NCI-H2081 treated with DMSO at 0.1 percent for 48 hours (cell line): ENCODE measurements at regions not wholly inside any gene's neighbourhood (a gene's known extent, or its start where the extent isn't known, plus 50 kb on each side); places are given as distances from the start of the nearest gene placed in this dataset.
"Not testable (repeated sequence)": the region's sequence is repeated elsewhere in the genome, so short reads cannot be mapped to it uniquely, and the experiment has no call there.

ENCODE experiments used
- DNase-seq: peaks from one replicate; lab custom pipeline; 2025; lab: John Stamatoyannopoulos, UW

DNA sequence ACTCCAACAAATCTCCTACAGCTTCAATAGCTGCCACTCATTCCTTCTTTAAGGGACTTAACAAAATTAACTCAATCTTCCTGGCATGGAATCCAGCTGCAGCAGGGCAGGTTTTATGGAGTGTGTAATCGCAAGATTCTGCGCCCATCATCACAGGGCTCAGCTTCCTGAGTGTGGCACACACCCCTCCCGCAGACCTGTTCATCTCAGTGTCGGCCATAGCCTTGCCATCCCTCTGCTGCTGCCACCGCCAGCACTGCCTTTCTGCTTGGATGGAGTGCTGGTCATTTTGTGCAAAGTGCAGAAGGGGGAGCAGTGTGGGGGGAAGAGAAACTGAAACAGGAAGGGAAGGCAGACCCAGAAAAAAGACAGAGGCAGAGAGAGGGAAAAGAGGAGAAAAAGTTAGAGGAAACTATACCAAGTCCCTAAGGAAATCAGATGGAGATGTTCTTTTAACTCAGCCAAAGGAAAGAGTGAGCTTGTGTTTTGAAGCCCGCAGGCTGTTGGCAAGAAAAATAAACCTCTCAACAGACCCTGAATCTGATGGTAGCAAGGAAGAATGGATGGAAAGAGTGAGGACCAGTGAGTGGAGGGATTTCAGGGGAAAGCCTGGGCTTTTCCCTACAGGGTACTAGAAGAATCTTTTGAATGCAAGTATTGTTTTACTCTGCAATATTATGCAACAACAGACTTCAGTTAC is 324.2 kb downstream of the SEC16B start:
- no peak for DNase-seq

DNA sequence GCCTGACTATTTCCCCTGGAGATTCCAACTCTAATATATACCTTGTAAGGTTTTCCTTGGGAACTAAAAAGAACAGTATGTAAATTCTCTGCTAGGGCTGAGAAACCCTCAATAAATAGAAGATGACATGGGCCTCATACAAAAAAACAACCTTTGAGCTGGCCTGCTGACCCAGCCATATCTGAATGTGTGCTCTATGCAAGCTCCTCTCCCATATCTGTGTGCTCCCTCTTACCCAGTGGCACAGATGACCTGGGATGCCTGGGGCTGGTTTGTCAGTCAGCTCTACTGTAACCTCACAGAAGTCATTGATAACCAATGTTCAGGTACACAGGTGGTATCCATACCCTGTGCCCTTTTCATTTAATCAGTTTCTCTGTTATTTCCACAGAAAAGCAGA is 329.2 kb downstream of the SEC16B start:
- DNase-seq: no peak

DNA sequence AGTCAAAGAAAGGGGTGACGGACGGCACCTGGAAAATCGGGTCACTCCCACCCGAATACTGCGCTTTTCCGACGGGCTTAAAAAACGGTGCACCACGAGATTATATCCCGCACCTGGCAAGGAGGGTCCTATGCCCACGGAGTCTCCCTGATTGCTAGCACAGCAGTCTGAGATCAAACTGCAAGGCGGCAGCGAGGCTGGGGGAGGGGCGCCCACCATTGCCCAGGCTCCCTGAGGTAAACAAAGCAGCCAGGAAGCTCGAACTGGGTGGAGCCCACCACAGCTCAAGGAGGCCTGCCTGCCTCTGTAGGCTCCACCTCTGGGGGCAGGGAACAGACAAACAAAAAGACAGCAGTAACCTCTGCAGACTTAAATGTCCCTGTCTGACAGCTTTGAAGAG is 335.7 kb downstream of the SEC16B start:
- DNase-seq: not testable (repeated sequence)

DNA sequence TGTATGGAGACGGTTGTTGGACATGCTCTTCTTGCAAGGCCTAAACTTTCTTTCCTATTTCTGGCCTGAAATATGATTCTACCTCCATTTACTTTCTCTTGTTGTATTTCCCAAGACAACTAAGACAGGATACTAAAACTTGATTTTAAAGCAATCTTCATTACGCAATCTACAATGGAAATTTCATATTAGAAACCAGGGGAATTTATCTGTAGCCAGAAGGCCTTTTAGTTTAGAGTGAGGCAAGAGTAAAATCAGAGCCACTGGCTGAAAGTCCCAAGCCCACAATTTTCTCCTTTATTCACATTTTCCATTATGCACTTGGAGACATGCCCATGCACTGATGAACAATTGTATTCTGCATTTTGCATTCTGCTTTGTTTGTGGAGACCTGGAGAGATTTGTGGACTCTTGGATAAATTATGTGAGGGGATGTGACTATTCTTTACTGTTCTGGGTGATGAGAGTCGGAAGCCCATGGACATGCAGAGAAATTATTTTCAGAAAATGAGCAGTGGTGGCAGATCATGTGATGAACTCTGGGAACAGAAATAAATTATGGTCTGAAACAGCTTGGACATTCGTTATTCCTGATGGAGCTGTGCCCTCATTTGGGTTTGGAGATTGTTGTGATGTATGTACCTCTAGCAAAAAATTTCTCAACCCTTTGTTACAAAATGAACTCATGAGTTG is 336.8 kb downstream of the SEC16B start:
- DNase-seq: no peak

DNA sequence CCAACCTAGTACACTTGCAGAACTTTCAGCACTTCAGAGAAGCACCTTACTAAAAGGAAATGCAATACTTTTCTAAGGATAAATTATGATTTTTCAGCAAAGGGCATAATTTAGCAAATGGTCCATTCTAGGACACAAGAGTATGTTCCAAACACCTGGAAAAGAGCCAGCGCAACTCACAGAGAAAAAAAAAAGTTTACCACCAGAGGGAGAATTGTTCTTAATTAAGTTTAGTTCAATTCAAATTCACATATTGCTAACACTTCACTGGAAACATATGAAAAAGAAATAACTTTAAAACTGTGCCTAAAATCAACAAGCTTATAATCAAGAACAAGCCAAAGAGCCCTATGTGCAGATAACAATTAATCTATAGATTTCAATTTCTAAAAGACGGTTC is 338.1 kb downstream of the SEC16B start:
- no peak for DNase-seq

DNA sequence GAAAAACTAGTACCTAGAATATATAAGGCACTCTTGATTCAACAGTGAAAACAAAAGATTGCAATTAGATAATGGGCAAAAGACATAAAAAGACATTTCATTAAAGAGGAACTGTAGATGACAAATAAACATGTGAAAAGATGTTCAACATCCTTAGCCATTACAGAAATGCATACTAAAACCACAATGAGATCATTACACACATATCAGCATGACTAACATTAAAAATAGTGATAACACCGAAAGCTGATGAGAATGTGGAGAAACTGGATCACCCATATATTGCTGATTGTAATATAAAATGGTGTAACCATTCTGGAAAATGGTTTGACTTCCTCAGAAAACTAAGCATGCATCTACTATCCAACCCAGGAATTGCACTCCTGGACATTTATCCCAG is 340.3 kb downstream of the SEC16B start:
- no peak for DNase-seq

DNA sequence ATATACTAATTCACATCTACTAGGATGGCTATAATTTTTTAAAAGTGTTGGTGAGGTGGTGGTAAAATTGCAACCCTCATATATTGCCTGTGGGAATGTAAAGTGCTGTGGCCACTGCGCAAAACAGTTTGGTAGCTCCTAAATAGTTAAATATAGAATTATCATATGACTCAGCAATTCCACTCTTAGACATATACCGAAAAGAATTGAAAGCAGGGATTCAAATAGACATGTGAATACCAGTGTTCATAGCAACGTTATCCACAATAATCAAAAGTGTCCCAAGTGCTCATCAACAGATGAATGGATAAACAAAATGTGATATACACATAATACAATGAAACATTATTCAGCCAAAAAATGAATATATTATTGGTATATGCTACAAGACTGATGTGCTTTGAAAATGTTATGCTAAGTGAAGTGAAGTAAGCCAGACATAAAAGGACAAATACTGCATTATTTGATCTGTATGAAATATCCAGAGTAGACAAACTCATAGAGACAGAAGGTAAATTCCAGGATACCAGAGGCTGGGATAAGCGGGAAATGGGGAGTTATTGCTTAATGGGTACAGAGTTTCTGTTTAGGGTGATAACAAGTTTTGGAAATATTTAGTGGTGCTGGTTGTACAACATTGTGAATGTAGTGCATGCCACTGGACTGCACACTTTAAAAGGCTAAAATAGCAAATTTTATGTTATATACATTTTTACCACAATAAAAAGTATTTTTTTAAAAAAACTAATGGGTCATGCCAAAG is 342.5 kb downstream of the SEC16B start:
- no peak for DNase-seq

DNA sequence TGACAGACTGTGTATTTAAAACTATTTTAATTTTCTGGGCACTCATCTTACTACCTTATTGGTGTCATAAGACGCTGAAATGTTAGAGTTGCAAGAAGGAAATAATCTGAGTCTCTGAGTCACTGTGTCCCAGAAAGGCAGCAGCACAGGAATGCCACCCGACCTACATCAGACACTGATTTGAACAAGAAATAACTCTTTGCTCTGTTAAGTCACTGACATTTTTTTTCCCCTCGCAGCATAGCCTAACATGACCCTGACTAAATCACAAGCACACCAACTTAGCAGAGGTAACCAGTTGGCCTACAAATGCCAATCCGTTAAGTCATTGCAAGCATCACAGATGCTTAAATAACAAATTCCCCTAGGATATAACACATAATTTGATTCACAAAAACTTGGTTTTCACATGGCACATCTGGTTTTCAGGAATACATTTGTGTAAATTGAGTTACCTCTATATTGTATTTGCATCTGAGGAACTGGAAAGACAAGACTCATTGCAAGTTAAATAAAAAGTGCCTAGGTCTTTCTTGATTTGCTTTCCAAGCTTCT is 349.1 kb downstream of the SEC16B start:
- DNase-seq: no peak

DNA sequence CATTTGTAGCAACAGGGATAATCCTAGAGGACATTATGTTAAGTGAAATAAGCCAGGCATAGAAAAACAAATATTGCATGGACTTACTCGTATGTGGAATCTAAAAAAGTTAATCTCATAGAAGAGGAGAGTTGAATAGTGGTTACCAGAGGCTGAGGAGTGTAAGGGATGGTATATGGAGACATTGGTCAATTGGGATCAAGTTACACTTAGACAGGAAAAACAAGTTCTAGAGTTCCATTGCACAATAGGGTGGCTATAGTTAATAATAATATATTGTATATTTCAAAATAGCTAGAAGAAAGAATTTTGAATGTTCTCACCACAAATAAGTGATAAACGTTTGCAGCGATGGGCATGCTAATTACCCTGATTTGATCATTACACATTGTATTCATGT is 354.6 kb downstream of the SEC16B start:
- DNase-seq: no peak

DNA sequence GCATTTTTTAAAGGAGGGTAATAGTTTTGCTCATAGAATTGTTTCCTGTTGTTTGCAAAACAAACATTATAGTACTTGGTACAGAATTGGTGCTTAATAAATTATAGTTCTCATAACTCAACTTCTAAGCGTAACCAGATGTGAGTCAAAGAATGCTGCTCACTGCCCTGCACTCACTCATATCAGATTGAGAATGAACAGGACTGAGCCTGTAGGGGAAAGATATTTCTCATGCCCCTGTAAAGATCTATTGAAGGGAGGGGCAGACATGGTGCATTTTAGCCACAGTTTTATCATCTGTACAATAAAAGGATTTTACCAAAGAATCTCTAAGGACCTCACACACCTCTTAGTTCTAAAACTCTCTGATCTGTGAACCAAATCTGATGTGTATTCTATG is 358.5 kb downstream of the SEC16B start:
- no peak for DNase-seq

DNA sequence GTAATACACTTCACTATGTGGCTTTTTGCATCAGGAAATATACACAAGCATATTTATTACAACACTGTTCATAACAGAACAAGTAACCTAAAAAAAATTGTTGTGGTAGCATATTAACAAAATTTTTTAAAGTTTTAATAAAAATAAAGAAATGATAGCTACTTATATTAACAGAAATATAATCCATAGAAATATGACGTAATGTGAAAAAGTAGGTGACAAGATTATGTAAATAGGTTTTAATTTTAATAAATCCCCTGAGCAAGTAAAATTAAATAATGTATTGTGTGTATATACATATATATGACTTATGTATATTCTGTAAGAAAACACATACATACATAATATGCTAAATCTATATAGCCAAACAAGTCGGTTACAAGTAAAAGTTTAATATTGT is 359.9 kb downstream of the SEC16B start:
- DNase-seq: no peak

DNA sequence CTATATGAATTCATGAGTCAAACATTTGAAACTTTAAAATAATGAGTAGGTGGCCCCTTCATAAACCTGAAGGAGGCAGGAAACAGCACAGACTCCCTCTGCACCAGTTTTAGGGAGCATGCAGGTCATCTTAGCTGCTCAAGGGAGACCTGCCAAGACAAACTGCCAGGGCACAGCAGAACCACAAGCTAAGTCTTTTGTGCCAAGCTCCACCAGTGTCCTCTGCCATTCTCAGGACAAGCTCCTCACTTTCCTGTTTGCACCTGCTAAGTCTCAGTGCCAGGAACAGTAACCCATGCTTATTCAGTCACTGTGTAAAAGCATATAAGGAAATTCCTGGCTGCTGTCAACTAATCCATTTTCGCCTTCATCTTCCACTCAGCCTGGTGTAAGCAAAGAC is 368.9 kb downstream of the SEC16B start:
- no peak for DNase-seq

DNA sequence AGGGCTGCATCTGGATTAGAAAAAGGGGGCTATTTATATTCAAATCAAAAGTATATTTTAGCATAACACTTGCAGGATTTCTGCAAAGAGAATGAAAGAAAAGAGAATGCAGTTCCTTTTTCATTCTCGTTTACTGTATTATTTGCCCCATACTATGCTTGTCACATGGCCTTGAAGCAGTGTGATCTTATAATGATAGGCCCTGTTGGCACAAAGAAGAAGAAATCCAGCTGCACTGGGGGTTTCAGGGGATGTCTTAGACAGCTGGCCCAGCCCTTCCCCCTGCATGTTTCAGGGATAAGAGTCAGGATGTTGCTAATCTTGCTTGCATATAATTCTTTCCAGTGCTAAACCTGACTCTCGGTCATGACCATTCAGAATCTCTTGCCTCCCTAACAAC is 369.5 kb downstream of the SEC16B start:
- no peak for DNase-seq

DNA sequence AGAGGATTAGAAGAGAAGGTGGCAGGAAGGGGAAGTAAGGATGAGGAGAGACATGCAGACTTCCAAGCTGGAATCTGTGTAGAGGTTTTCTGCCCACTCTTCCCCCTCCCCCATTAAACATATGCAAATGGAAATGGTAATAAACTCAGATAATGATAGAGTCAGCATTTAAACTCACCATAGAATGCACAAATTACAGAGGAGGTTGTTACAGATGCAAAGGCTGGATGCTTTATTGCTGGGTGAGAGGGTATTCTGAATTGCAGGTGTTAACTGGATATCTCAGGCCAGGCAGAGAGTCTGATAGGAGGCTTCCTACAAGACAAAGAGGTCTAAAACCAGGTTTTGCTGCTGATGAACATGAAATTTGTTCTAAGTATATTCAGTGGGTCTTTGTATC is 372.5 kb downstream of the SEC16B start:
- no peak for DNase-seq

DNA sequence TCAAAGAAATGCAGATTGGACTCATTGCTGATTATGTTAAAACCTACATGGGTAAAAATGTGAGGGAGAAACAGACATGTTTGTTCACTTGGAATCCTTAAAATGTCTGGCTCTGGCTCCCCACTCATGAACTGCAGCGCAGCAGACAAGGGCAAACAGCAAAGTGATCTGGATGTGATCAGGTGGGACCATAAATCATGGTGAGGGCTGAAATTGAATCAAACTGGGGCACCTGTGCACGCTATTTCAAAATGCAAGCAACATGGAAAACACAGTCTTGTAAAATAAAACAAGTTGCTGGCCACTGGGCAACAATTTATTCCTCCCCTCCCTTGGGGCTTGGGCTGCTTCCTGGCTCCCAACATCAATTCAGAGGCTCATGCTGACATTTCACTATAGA is 373.4 kb downstream of the SEC16B start:
- no peak for DNase-seq

DNA sequence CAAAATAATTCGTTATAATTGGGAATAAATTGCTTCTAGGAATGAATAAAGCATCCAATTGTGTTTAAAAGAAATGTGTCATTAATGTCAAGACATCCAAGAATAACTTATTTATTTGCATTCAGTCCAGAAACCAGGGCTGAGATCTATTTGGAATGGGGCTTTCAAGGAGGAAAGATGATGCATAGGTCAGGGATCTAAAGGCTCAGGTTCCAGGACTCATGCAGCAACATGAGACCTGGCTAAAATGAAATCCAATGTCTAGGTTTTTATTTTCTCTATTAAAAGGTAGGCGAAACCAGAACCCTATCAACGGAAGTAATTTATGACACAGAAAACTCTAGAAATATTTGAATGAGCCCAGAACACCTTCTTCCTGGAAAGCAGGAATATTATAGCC is 376.8 kb downstream of the SEC16B start:
- no peak for DNase-seq

DNA sequence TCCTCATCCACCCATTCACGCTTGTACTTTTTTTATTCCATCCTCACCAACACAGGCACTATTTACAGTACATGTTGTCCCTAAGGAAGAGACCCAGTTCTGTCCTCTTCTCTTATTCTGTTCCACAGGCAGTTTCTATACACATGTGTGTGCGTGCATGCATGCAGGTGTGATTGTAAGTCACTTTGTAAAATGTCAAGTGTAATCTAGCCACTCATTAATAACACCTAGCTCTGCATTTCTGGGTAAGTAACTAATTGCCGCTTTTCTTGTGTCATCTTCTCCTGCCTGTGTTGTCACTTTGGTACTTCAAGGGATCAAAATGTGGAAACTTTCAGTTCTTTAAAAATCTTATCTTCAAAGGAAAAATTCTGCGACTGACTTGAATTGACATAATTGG is 377.2 kb downstream of the SEC16B start:
- no peak for DNase-seq

DNA sequence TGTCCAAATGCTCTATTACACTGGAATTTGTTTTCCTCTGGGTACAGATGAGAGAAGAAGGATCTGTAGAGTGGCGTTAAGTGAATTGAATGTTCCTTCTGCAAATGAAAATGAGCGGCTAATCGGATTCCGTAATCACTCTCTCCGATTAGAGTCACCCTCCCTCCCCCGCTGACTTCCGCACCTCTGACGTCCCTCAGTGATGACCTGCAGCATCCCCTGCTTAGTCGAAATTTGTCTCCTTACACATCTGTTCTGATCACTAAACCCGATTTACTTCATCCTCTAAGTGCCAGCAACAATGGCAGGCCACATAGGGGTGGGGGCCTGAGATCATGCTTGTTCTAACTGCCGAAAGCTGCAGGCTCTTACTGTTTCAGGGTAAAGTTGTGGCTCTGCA is 378.7 kb downstream of the SEC16B start:
- no peak for DNase-seq

DNA sequence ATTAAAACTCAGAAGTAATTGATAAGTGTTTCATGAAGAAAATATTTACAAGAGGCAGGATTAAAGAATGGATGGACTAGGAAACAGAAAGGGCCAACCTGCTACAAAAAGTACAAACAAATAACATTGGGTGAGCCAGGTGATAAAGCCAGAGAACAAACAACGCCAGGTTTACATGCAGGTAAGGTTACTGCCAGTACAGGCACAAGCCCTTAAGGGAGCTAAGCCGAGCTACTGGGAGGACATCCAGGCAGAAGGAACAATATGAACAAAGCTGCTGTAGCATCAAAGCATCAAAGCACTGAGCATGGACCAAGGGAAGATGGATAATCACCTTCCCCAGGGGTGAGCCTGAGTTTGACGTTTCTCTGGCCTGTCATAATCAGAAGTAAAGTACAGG is 380.7 kb downstream of the SEC16B start:
- no peak for DNase-seq

DNA sequence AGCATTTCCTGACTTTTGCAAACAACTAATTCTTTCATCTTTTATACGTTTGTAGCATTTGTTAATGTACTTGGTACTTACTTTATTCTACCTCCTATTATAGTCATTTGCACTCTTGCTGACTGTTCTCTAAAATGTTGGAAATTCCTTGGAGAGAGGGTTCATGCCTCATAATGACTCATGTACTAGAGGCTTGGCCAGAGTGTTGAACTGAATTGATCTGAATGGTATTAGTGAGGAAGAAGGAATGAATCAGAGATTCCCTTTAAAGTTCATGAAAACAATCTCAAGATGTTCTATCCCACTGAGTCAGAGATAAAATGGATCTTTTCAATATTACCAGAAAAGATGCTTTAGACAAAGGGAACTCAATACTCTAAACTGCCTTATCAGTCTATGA is 383.4 kb downstream of the SEC16B start:
- DNase-seq: no peak

DNA sequence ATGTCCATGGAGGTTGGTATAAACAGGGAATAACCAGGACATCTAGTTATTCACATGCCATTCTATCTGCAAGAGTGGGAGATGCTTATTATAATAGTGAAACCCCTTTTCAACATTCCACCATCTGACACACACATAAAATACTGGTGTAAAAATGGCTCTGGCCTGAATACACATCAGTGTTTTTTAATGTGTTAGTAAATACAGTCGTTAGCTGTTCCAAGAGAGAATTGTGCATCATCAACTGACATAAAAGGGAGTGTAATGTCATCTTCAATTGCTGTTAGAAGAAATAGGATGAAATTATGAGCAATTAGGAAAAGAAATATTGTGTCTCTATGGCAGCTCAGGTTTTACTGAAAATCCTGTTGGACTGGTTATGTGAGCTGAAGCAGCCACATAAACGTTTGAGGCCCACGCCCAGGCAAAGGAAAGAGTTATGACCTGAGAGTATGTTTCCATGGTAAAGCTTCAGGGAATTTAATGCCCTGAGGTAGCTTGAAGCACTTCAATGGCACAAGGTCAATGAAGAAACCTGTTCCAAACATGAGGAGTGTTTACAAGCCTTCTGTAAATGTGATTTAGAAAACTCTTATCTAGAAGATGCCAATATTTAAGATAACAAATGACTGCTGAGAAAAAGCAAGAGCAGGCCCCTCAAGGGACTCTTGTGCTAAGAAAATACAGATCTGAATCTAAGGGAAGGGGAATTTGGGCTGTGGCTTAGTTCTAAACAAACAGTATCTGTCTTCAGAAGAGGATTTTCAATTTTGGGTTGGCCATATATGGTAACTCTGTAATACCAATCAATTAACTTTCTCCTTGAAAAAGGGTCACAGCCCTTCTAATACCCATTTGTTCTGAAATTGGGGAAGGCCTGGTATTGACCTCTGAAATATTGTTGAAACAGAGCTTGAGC is 384.3 kb downstream of the SEC16B start:
- no peak for DNase-seq

DNA sequence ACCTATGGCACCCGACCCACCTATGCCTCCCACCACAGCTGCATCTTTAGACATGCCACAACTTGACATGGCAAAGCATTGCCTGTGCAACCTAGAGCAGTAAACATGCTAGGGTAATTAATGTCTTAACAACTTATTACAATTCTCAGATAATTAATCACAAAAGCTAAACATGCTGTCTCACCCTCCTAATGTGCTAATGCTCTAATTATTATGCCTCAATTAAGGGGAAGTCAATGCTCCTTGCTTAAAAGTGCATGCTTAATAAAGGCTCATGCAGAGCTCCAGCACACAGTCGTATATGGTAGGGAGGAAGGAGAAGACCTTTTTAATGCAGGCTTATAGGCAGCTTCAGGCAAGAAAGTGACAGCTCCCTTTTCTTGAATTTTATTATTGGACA is 396.0 kb downstream of the SEC16B start:
- no peak for DNase-seq
